Hepatocyte (in vitro differentiated cells): ENCODE measurements at regions not wholly inside any gene's neighbourhood (a gene's known extent, or its start where the extent isn't known, plus 50 kb on each side); places are given as distances from the start of the nearest gene placed in this dataset.
"Not testable (repeated sequence)": the region's sequence is repeated elsewhere in the genome, so short reads cannot be mapped to it uniquely, and the experiment has no call there.

Source experiments
- DNase-seq: peaks from one replicate; pipeline ENCODE4 v3.0.0-alpha.2; 2016; ENCODE audit warnings: low spot score
- H2AFZ ChIP-seq: fragments of 200-600 bp; sonication (generic); 2 replicates; pipeline ENCODE4 v1.6.0; 2016; ENCODE audit warnings: antibody characterized with exemption, mild to moderate bottlenecking
- H3K27ac ChIP-seq: fragments of 200-600 bp; sonication (generic); 2 replicates; pipeline ENCODE4 v1.5.1; 2016; ENCODE audit warnings: mild to moderate bottlenecking
- H3K27me3 ChIP-seq: fragments of 200-600 bp; sonication (generic); 2 replicates; pipeline ENCODE4 v1.6.1; 2016
- H3K36me3 ChIP-seq: fragments of 200-600 bp; sonication (generic); replicated peaks from 2 replicates; pipeline ENCODE4 v1.5.1; 2016; ENCODE audit warnings: low read depth; ENCODE audit not compliant: insufficient read depth
- H3K4me1 ChIP-seq: fragments of 200-600 bp; sonication (generic); 2 replicates; pipeline ENCODE4 v1.5.1; 2016; ENCODE audit warnings: mild to moderate bottlenecking, moderate library complexity; ENCODE audit not compliant: insufficient read depth
- H3K4me2 ChIP-seq: fragments of 200-600 bp; sonication (generic); 2 replicates; pipeline ENCODE4 v1.6.0; 2016
- H3K4me3 ChIP-seq: fragments of 200-600 bp; sonication (generic); 2 replicates; pipeline ENCODE4 v1.5.1; 2016; ENCODE audit warnings: mild to moderate bottlenecking
- H3K79me2 ChIP-seq: fragments of 200-600 bp; sonication (generic); 2 replicates; pipeline ENCODE4 v1.6.0; 2017; ENCODE audit warnings: mild to moderate bottlenecking
- H3K9me2 ChIP-seq: fragments of 200-600 bp; sonication (generic); replicated peaks from 2 replicates; pipeline ENCODE4 v1.6.0; 2017; ENCODE audit warnings: mild to moderate bottlenecking; ENCODE audit not compliant: insufficient read depth
- H3K9me3 ChIP-seq: fragments of 200-600 bp; sonication (generic); 2 replicates; pipeline ENCODE4 v1.5.1; 2016; ENCODE audit warnings: low read depth, mild to moderate bottlenecking
- H4K20me1 ChIP-seq: fragments of 200-600 bp; sonication (generic); 2 replicates; pipeline ENCODE4 v1.6.0; 2016; ENCODE audit warnings: mild to moderate bottlenecking; ENCODE audit not compliant: insufficient read depth, poor library complexity, severe bottlenecking
- EZH2 ChIP-seq: fragments of 200-600 bp; sonication (generic); IDR thresholded peaks from 2 replicates; pipeline ENCODE4 v1.6.1; 2016; ENCODE audit warnings: antibody characterized with exemption, mild to moderate bottlenecking, borderline replicate concordance
- EZH2phosphoT487 ChIP-seq: fragments of 200-600 bp; sonication (generic); IDR thresholded peaks from one replicate; pipeline ENCODE4 v1.6.1; 2018; ENCODE audit warnings: antibody characterized with exemption, mild to moderate bottlenecking, low read depth, moderate library complexity; ENCODE audit not compliant: unreplicated experiment, severe bottlenecking
- WGBS: methylation state at CpG from one replicate; pipeline ENCODE4 v1.1.6; 2016; ENCODE audit warnings: low lambda C conversion rate; ENCODE audit errors: missing lambda C conversion rate; 5-methylcytosine and 5-hydroxymethylcytosine counted together
- TF ChIP-seq, protein P1 (sequence below): fragments of 200-600 bp; sonication (generic); IDR thresholded peaks from 2 replicates; pipeline ENCODE4 v1.5.1; 2016; ENCODE audit warnings: antibody characterized with exemption, mild to moderate bottlenecking; ENCODE audit not compliant: poor library complexity

DNA sequence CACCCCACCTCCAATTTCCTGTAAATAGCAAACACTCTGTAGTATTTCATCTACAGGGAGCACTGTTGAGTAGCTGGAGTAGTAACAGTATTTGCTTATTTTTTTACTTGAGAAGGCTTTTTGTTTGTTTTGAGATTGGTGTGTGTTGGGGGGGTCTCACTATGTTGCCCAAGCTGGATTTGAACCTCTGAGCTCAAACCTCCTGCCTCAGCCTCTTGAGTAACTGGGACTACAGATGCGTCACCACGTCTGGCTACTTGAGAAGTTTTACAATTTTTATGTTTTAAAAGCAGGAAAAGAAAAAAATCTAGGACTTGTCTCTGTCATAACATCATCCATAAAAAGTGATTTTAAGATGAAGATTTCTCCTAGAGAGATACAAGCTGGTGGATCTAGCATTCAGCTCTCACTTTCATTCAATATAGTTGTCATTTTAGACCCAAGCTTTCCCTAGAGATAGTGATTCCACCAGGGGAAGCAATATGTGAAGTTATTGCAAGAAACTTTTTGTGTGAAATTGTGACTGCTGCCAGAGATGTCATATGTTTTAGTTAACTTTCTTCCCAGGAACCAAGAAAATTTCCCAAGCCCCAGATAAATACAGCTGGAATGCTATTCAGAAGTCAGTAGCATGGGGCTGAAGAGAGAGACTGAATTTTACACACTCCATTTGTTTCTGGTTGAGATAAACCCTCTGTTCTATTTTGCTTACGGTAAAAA lies 60.2 kb upstream of the MAP4K3 start:
- H3K4me2 ChIP-seq, result no peak overlapping the region
- no peak overlapping the region for H3K27ac ChIP-seq
- peaks cover 12% of the 10 kb centered on the region for H3K4me1 ChIP-seq
- no peaks in the 10 kb centered on the region for H3K27me3 ChIP-seq
- no peak for DNase-seq
- no peaks in the 10 kb centered on the region for H3K36me3 ChIP-seq
- H3K9me3 ChIP-seq, result no peaks in the 10 kb centered on the region
- no peak overlapping the region for H3K4me3 ChIP-seq
- TF ChIP-seq EZH2phosphoT487, result no peak
- TF ChIP-seq, protein P1, sequence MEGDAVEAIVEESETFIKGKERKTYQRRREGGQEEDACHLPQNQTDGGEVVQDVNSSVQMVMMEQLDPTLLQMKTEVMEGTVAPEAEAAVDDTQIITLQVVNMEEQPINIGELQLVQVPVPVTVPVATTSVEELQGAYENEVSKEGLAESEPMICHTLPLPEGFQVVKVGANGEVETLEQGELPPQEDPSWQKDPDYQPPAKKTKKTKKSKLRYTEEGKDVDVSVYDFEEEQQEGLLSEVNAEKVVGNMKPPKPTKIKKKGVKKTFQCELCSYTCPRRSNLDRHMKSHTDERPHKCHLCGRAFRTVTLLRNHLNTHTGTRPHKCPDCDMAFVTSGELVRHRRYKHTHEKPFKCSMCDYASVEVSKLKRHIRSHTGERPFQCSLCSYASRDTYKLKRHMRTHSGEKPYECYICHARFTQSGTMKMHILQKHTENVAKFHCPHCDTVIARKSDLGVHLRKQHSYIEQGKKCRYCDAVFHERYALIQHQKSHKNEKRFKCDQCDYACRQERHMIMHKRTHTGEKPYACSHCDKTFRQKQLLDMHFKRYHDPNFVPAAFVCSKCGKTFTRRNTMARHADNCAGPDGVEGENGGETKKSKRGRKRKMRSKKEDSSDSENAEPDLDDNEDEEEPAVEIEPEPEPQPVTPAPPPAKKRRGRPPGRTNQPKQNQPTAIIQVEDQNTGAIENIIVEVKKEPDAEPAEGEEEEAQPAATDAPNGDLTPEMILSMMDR, result no peak
- TF ChIP-seq EZH2, result no peak
- no peaks in the 10 kb centered on the region for H3K9me2 ChIP-seq
- 72% methylated on average over 3 of the region's 3 CpGs for WGBS
- no peak overlapping the region for H2AFZ ChIP-seq
- no peaks in the 10 kb centered on the region for H4K20me1 ChIP-seq
- no peaks in the 10 kb centered on the region for H3K79me2 ChIP-seq

- not testable (repeated sequence) for H3K27me3 ChIP-seq, H4K20me1 ChIP-seq, H3K79me2 ChIP-seq, H3K4me2 ChIP-seq, H3K9me2 ChIP-seq, H2AFZ ChIP-seq, H3K4me3 ChIP-seq, DNase-seq, H3K36me3 ChIP-seq, H3K27ac ChIP-seq, H3K9me3 ChIP-seq
- WGBS, result 91% methylated on average over 5 of the region's 5 CpGs
- peaks cover 12% of the 10 kb centered on the region for H3K4me1 ChIP-seq
Observed at GRCh38 chr2:39498176-39498575, 61.1 kb upstream of the MAP4K3 start.

DNA sequence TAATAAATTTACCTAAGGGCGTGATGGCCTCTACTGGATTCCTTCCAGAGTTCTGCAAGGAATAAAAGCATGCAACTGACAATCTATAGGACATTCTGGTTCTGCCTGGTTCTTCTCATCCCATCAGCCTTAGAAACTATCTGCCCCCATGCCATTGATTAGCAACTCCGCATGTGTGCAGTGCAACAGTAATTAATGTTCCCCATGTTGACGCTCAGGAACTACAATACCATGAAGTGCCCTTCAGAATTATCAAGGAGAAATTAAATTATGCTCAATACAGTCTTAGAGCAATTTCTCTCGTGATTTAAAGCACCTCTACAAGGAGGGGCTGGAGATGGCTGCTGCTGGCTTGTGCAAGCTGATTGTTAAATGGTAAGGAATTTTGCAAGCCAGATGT lies 61.7 kb upstream of the MAP4K3 start:
- no peak overlapping the region for H3K4me3 ChIP-seq
- H3K9me2 ChIP-seq, result no peaks in the 10 kb centered on the region
- no peak for DNase-seq
- no peaks in the 10 kb centered on the region for H3K9me3 ChIP-seq
- H3K36me3 ChIP-seq, result no peaks in the 10 kb centered on the region
- 91% methylated on average over 4 of the region's 4 CpGs for WGBS
- H3K27me3 ChIP-seq, result no peaks in the 10 kb centered on the region
- H3K79me2 ChIP-seq, result no peaks in the 10 kb centered on the region
- H2AFZ ChIP-seq, result no peak overlapping the region
- H3K4me1 ChIP-seq, result peaks cover 12% of the 10 kb centered on the region
- no peak overlapping the region for H3K4me2 ChIP-seq
- TF ChIP-seq EZH2 (no peak), EZH2phosphoT487 (no peak)
- TF ChIP-seq, protein P1, result no peak
- H3K27ac ChIP-seq, result no peak overlapping the region
- H4K20me1 ChIP-seq, result no peaks in the 10 kb centered on the region

DNA sequence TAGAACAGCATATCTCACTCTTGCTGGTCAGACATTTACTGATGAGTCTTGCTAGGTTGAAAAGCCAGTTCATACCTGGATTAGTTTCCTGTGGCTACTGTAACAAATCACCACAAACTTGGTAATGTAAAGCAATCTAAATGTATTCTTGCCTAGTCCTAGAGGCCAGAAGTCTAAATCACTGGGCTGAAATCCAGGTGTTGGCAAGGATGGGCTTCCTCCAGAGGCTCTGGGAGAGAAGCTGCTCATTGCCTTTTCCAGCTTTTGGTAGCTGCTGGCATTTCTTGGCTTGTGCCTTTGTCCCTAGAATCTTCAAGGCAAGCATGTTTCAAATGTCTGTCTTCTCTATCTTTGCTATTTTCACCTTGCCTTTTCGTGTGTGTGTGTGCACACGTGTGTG lies 62.3 kb upstream of the MAP4K3 start:
- no peak overlapping the region for H3K4me2 ChIP-seq
- H3K4me1 ChIP-seq, result peaks cover 18% of the 10 kb centered on the region
- no peaks in the 10 kb centered on the region for H3K79me2 ChIP-seq
- no peaks in the 10 kb centered on the region for H4K20me1 ChIP-seq
- WGBS, result 95% methylated on average over 2 of the region's 2 CpGs
- H3K27me3 ChIP-seq, result no peaks in the 10 kb centered on the region
- no peaks in the 10 kb centered on the region for H3K9me3 ChIP-seq
- H3K9me2 ChIP-seq, result no peaks in the 10 kb centered on the region
- no peak overlapping the region for H3K4me3 ChIP-seq
- H2AFZ ChIP-seq, result no peak overlapping the region
- H3K27ac ChIP-seq, result no peak overlapping the region
- no peak for DNase-seq
- H3K36me3 ChIP-seq, result no peaks in the 10 kb centered on the region
- TF ChIP-seq, protein P1, result no peak
- no peak for TF ChIP-seq EZH2phosphoT487
- no peak for TF ChIP-seq EZH2
